Esophagus (tissue), 2 donors: ENCODE measurements at regions not wholly inside any gene's neighbourhood (a gene's known extent, or its start where the extent isn't known, plus 50 kb on each side); places are given as distances from the start of the nearest gene placed in this dataset.

ENCODE experiments used
- H3K27ac ChIP-seq, 2 donors: one replicate each; pipeline ENCODE4 v1.5.1; 2013; ENCODE audit warnings: low read depth in 2 of 2, mild to moderate bottlenecking in 2 of 2, inconsistent platforms in 1 of 2, low read length in 1 of 2, moderate library complexity in 1 of 2
- H3K27me3 ChIP-seq, 2 donors: one replicate each; pipeline ENCODE4 v1.6.1; 2013; ENCODE audit warnings: low read length in 2 of 2, control low read depth in 1 of 2, mild to moderate bottlenecking in 1 of 2; ENCODE audit not compliant: insufficient read depth in 2 of 2, control insufficient read depth in 1 of 2
- H3K36me3 ChIP-seq, 2 donors: one replicate each; pipeline ENCODE4 v1.6.1; 2013; ENCODE audit warnings: low read length in 1 of 2; ENCODE audit not compliant: control insufficient read depth in 2 of 2, insufficient read depth in 2 of 2
- H3K4me1 ChIP-seq, 2 donors: one replicate each; pipeline ENCODE4 v1.6.1; 2013; ENCODE audit warnings: low read length in 1 of 2; ENCODE audit not compliant: control insufficient read depth in 2 of 2, insufficient read depth in 2 of 2
- H3K4me3 ChIP-seq, 2 donors: one replicate each; pipeline ENCODE4 v1.5.1; 2013; ENCODE audit warnings: low read length in 2 of 2, mild to moderate bottlenecking in 2 of 2, low read depth in 1 of 2, moderate library complexity in 1 of 2
- H3K9me3 ChIP-seq, 2 donors: one replicate each; pipeline ENCODE4 v1.6.1; 2013; ENCODE audit warnings: mild to moderate bottlenecking in 2 of 2, low read depth in 1 of 2, low read length in 1 of 2, moderate library complexity in 1 of 2; ENCODE audit not compliant: control insufficient read depth in 2 of 2, insufficient read depth in 1 of 2
- WGBS, 2 donors: extraction: QIAGEN DNeasy Blood & Tissue Kit; methylation state at CpG; one replicate each; pipeline ENCODE4 v1.1.7; 2013; 5-methylcytosine and 5-hydroxymethylcytosine counted together
- donor health status: healthy with polysubstance abuse.
- donor health status: Bipolar disorder and iron deficiency.

DNA sequence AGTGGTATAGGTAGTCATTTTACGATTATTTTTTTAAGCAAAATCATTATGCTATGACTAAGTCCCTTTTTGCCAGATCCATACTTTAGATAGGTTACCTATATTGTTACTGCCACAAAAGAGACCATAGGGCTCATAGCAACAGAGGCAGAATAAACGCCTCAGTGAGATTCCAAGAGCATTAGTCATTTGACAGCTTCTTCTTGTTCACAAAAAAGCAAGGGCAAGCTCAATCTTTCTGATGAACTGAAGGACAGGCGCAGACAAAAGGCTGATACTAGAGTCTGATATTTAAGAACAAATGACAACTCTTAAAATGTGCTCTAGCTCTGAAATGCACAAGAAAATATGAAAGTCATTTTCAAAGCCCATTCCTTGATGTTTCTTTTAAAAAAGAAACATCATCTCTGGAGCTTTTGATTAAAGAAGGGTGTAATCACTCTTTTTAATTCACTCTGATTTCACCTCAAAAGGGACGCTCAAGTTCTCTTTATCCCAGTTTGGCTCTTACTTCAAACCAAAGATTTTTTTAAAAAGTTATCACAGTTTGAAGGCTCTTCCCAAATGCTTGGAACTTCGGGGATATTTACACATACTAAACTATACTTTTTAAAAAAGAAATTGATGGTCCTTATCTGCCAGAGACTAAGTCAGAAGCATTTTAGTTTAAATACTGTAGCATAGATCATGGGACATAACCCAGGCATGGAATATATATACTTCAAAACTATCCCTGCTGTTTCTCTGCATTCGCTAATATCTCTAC, 187.2 kb downstream of the EFNB2 start:
- Histone ChIP-seq H3K4me3 (no peak overlapping the region), H3K27ac (no peak overlapping the region), H3K27me3 (no peaks in the 10 kb centered on the region), H3K9me3 (no peaks in the 10 kb centered on the region), H3K4me1 (no peaks in the 10 kb centered on the region), H3K36me3 (no peaks in the 10 kb centered on the region)
- WGBS, 2 donors = 51 to 54% methylated on average over 6 of the region's 6 CpGs

- no peaks in the 10 kb centered on the region for H3K27me3 ChIP-seq
- 83 to 93% methylated on average over 2 of the region's 2 CpGs for WGBS, 2 donors
- H3K9me3 ChIP-seq = no peaks in the 10 kb centered on the region
- H3K4me3 ChIP-seq = no peak overlapping the region
- no peaks in the 10 kb centered on the region for H3K36me3 ChIP-seq
- no peaks in the 10 kb centered on the region for H3K4me1 ChIP-seq
- H3K27ac ChIP-seq = no peak overlapping the region
Observed at GRCh38 chr13:106344342-106344741, 191.1 kb downstream of the EFNB2 start.

GRCh38 chr13:106343836-106344235, 191.6 kb downstream of the EFNB2 start:
- no peaks in the 10 kb centered on the region for H3K27me3 ChIP-seq
- no peaks in the 10 kb centered on the region for H3K9me3 ChIP-seq
- no peak overlapping the region for H3K4me3 ChIP-seq
- no peaks in the 10 kb centered on the region for H3K4me1 ChIP-seq
- 57 to 65% methylated on average over 3 of the region's 3 CpGs for WGBS, 2 donors
- no peak overlapping the region for H3K27ac ChIP-seq
- no peaks in the 10 kb centered on the region for H3K36me3 ChIP-seq

DNA sequence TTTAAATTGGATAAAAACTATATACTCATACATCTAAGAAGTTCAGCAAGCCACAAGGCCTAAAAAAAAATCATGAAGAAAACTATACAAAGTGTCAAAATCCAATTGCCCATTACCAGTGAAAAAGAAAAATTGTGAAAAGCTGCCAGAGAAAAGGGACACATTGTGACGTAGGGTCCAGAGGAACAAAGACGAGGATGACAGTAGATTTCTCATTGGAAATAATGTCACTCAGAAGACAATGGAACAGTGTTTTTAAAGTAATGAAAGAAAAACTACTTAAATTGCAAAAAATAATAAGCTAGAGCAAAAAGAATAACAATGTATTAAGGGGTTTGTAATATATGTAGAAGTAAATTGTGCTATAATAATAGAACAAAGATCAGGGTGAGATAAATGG, 195.2 kb downstream of the EFNB2 start:
- no peaks in the 10 kb centered on the region for H3K27me3 ChIP-seq
- H3K9me3 ChIP-seq = no peaks in the 10 kb centered on the region
- WGBS, 2 donors = 92 to 93% methylated on average over 2 of the region's 2 CpGs
- no peaks in the 10 kb centered on the region for H3K36me3 ChIP-seq
- H3K4me1 ChIP-seq = no peaks in the 10 kb centered on the region
- H3K4me3 ChIP-seq = no peak overlapping the region
- no peak overlapping the region for H3K27ac ChIP-seq

GRCh38 chr13:106337096-106337850, 198.2 kb downstream of the EFNB2 start:
- 70 to 73% methylated on average over 7 of the region's 7 CpGs for WGBS, 2 donors
- no peak overlapping the region for H3K27ac ChIP-seq
- no peaks in the 10 kb centered on the region for H3K27me3 ChIP-seq
- H3K36me3 ChIP-seq = no peaks in the 10 kb centered on the region
- no peaks in the 10 kb centered on the region for H3K9me3 ChIP-seq
- H3K4me3 ChIP-seq = no peak overlapping the region
- no peaks in the 10 kb centered on the region for H3K4me1 ChIP-seq

GRCh38 chr13:106336668-106337067, 198.8 kb downstream of the EFNB2 start:
- no peaks in the 10 kb centered on the region for H3K36me3 ChIP-seq
- 70 to 80% methylated on average over 7 of the region's 7 CpGs for WGBS, 2 donors
- H3K27ac ChIP-seq = no peak overlapping the region
- no peaks in the 10 kb centered on the region for H3K27me3 ChIP-seq
- H3K4me3 ChIP-seq = no peak overlapping the region
- H3K9me3 ChIP-seq = no peaks in the 10 kb centered on the region
- no peaks in the 10 kb centered on the region for H3K4me1 ChIP-seq

DNA sequence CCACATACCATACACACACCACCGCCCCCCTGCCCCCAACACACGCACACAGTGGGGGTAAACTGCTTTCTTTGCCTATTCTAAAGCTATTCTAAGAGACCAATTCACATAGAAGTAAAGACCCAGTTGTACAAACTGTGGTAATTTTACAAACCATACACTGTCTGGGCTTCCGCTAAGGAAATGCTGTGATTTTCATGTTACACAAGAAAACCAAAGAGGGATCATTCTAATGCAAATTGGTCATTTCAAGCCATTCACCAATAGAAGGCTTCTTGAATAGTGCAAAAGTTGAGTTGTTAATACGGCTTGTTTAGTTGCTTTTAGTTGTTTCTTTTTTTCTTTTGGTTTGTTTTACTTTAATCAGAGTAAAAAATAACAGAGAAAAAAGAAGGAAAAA, 202.8 kb downstream of the EFNB2 start:
- no peaks in the 10 kb centered on the region for H3K9me3 ChIP-seq
- H3K4me3 ChIP-seq = no peak overlapping the region
- no peaks in the 10 kb centered on the region for H3K4me1 ChIP-seq
- no peaks in the 10 kb centered on the region for H3K27me3 ChIP-seq
- 80 to 84% methylated on average over 4 of the region's 4 CpGs for WGBS, 2 donors
- H3K27ac ChIP-seq = no peak overlapping the region
- no peaks in the 10 kb centered on the region for H3K36me3 ChIP-seq

DNA sequence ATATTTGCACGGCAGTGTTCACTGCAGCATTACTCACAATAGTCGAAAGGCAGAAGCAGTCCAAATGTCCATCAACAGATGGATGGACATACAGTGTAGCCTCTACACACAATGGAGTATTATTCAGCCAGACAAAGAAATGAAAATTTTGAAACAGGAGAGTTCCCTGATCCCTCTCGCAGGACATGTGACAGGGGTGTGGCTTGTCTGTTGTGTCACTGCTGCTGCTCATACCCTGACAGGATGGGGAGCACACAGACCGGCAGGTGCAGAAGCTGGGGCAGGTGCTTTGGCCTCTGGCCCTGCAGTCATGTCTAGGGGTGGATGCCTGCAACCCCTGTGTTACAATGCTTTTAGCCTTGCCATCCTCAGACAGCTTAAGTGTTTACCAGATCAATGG, 204.3 kb downstream of the EFNB2 start:
- Histone ChIP-seq H3K27me3 (no peaks in the 10 kb centered on the region), H3K27ac (no peak overlapping the region), H3K36me3 (no peaks in the 10 kb centered on the region), H3K9me3 (no peaks in the 10 kb centered on the region), H3K4me3 (no peak overlapping the region), H3K4me1 (no peaks in the 10 kb centered on the region)
- 81 to 90% methylated on average over 4 of the region's 4 CpGs for WGBS, 2 donors

- H3K4me3 ChIP-seq = no peak overlapping the region
- WGBS, 2 donors = 55 to 73% methylated on average over 5 of the region's 5 CpGs
- H3K27me3 ChIP-seq = no peaks in the 10 kb centered on the region
- no peaks in the 10 kb centered on the region for H3K4me1 ChIP-seq
- no peaks in the 10 kb centered on the region for H3K9me3 ChIP-seq
- H3K36me3 ChIP-seq = no peaks in the 10 kb centered on the region
- H3K27ac ChIP-seq = no peak overlapping the region
Observed at GRCh38 chr13:106329941-106330340, 205.5 kb downstream of the EFNB2 start.

DNA sequence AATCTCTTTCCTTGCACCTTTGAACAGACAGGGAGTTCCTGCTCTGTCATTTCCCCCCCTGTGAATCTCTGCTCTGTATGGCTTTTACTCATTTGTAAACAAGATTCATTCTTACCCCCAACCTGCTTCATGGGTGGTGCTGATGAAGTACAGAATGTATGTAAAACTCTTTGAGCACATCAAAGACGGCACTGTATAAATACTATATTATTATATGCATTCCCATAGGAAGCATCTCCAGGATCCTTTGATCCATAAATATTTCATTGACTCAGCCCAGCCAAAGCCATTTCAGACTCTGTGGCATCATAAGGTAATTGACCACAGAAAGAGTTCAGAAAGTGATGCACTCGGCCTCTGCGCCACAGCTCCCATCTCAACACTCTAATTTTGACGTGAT, 208.7 kb downstream of the EFNB2 start:
- Histone ChIP-seq H3K9me3 (peaks cover 6 to 8% of the 10 kb centered on the region in 2 donors), H3K4me1 (no peaks in the 10 kb centered on the region), H3K36me3 (no peaks in the 10 kb centered on the region), H3K4me3 (no peak overlapping the region), H3K27me3 (no peaks in the 10 kb centered on the region), H3K27ac (no peak overlapping the region)
- 94 to 95% methylated on average over 4 of the region's 4 CpGs for WGBS, 2 donors
